ENCODE measurements at regions not wholly inside any gene's neighbourhood (a gene's known extent, or its start where the extent isn't known, plus 50 kb on each side); places are given as distances from the start of the nearest gene placed in this dataset.

DNA sequence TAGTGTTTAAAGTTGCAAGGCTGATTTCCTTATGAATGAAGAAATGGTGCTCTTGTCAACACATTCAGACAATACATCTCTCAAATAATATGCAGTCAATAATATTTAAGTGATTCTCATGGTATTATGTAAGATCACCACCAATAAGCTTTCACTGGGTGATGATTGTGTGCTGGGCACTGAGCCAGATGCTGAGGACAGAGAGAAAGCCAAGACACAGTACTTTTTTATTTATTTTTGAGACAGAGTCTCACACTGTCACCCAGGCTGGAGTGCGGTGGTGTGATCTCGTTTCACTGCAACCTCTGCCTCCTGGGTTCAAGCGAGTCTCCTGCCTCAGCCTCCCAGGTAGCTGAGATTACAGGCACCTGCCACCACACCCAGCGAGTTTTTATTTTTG lies 130.6 kb upstream of the LSM8 start:
- H3K79me2 ChIP-seq (ENCODE audit: insufficient read depth, low read length): no peaks in the 10 kb centered on the region
- no peaks in the 10 kb centered on the region for H3K9me3 ChIP-seq (ENCODE audit: insufficient read depth, low read length)
- H3K27me3 ChIP-seq (ENCODE audit: low read length): no peaks in the 10 kb centered on the region
- no peak overlapping the region for H3K4me3 ChIP-seq (ENCODE audit: insufficient read depth, low read length, poor library complexity, severe bottlenecking)
- no peaks in the 10 kb centered on the region for H3F3A ChIP-seq (ENCODE audit: insufficient read depth)
- H3K4me2 ChIP-seq (ENCODE audit: low read depth, low read length, poor library complexity, severe bottlenecking): no peak overlapping the region
- no peaks in the 10 kb centered on the region for H3K36me3 ChIP-seq (ENCODE audit: low read length)
- no peak for TF ChIP-seq EZH2phosphoT487 (conservative IDR thresholded peaks at IDR 0.05; ENCODE audit: low read length)
- TF ChIP-seq, protein P1, sequence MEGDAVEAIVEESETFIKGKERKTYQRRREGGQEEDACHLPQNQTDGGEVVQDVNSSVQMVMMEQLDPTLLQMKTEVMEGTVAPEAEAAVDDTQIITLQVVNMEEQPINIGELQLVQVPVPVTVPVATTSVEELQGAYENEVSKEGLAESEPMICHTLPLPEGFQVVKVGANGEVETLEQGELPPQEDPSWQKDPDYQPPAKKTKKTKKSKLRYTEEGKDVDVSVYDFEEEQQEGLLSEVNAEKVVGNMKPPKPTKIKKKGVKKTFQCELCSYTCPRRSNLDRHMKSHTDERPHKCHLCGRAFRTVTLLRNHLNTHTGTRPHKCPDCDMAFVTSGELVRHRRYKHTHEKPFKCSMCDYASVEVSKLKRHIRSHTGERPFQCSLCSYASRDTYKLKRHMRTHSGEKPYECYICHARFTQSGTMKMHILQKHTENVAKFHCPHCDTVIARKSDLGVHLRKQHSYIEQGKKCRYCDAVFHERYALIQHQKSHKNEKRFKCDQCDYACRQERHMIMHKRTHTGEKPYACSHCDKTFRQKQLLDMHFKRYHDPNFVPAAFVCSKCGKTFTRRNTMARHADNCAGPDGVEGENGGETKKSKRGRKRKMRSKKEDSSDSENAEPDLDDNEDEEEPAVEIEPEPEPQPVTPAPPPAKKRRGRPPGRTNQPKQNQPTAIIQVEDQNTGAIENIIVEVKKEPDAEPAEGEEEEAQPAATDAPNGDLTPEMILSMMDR (IDR thresholded peaks at IDR 0.05; ENCODE audit: insufficient read depth, low read length, poor library complexity, severe bottlenecking): no peak
- no peak overlapping the region for H3K9ac ChIP-seq (ENCODE audit: low read length)
- H3K9me2 ChIP-seq (replicated peaks; ENCODE audit: insufficient read depth, low read length): no peaks in the 10 kb centered on the region
- H4K20me1 ChIP-seq (ENCODE audit: low read depth, low read length): no peaks in the 10 kb centered on the region
- no peak overlapping the region for H2AFZ ChIP-seq (ENCODE audit: low read depth, low read length, severe bottlenecking)
- no peak overlapping the region for H3K27ac ChIP-seq (ENCODE audit: low read depth, low read length)

DNA sequence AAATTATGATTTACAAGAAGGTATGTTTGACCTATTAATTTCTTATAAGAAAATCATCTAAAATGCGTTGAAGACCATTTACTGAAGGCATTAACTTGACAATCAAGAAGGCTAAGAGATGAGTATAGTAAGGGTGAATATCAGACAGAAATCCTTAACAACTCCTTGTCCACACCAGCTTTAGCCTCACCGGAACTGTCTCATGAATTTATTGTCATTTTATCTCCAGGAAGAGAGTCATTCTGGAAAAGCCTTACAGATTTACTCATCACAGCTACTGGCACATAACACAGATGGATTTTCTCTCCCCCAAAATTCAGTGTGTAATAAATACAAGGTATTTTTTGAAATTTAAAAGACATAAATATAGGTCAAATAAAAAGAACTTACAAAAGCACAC lies 129.4 kb upstream of the LSM8 start:
- no peak overlapping the region for H3K4me2 ChIP-seq (ENCODE audit: low read depth, low read length, poor library complexity, severe bottlenecking)
- H3K9me2 ChIP-seq (replicated peaks; ENCODE audit: insufficient read depth, low read length): no peaks in the 10 kb centered on the region
- no peak overlapping the region for H3K27ac ChIP-seq (ENCODE audit: low read depth, low read length)
- no peaks in the 10 kb centered on the region for H3K79me2 ChIP-seq (ENCODE audit: insufficient read depth, low read length)
- no peaks in the 10 kb centered on the region for H3K27me3 ChIP-seq (ENCODE audit: low read length)
- H4K20me1 ChIP-seq (ENCODE audit: low read depth, low read length): no peaks in the 10 kb centered on the region
- no peaks in the 10 kb centered on the region for H3K9me3 ChIP-seq (ENCODE audit: insufficient read depth, low read length)
- no peaks in the 10 kb centered on the region for H3F3A ChIP-seq (ENCODE audit: insufficient read depth)
- no peak overlapping the region for H2AFZ ChIP-seq (ENCODE audit: low read depth, low read length, severe bottlenecking)
- H3K9ac ChIP-seq (ENCODE audit: low read length): no peak overlapping the region
- no peaks in the 10 kb centered on the region for H3K36me3 ChIP-seq (ENCODE audit: low read length)
- no peak overlapping the region for H3K4me3 ChIP-seq (ENCODE audit: insufficient read depth, low read length, poor library complexity, severe bottlenecking)
- TF ChIP-seq, protein P1 (IDR thresholded peaks at IDR 0.05; ENCODE audit: insufficient read depth, low read length, poor library complexity, severe bottlenecking): no peak
- no peak for TF ChIP-seq EZH2phosphoT487 (conservative IDR thresholded peaks at IDR 0.05; ENCODE audit: low read length)

DNA sequence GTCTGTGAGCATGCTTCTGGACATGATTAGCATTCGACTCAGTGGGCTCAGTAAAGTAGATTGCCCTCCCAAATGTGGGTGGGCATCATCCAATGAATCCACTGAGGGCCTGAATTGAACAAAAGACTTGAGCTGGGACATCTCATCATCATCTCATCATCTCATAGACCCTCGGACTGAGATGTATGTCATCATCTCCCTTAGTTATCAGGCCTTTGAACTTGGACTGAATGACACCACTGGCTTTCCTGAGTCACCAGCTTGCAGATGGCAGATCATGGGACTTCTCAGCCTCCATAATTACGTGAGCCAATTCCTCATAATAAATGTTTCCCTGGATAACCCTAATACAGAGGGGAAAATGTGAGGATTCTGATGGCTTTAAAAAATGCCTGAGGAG lies 128.3 kb upstream of the LSM8 start:
- Histone ChIP-seq H4K20me1 (ENCODE audit: low read depth, low read length) (no peaks in the 10 kb centered on the region), H3K27me3 (ENCODE audit: low read length) (no peaks in the 10 kb centered on the region), H3K27ac (ENCODE audit: low read depth, low read length) (no peak overlapping the region), H3K36me3 (ENCODE audit: low read length) (no peaks in the 10 kb centered on the region), H3K4me3 (ENCODE audit: insufficient read depth, low read length, poor library complexity, severe bottlenecking) (no peak overlapping the region), H2AFZ (ENCODE audit: low read depth, low read length, severe bottlenecking) (no peak overlapping the region), H3F3A (ENCODE audit: insufficient read depth) (no peaks in the 10 kb centered on the region), H3K9me2 (replicated peaks; ENCODE audit: insufficient read depth, low read length) (no peaks in the 10 kb centered on the region), H3K9ac (ENCODE audit: low read length) (no peak overlapping the region), H3K4me2 (ENCODE audit: low read depth, low read length, poor library complexity, severe bottlenecking) (no peak overlapping the region), H3K9me3 (ENCODE audit: insufficient read depth, low read length) (no peaks in the 10 kb centered on the region), H3K79me2 (ENCODE audit: insufficient read depth, low read length) (no peaks in the 10 kb centered on the region)
- no peak for TF ChIP-seq EZH2phosphoT487 (conservative IDR thresholded peaks at IDR 0.05; ENCODE audit: low read length)
- TF ChIP-seq, protein P1 (IDR thresholded peaks at IDR 0.05; ENCODE audit: insufficient read depth, low read length, poor library complexity, severe bottlenecking): no peak

DNA sequence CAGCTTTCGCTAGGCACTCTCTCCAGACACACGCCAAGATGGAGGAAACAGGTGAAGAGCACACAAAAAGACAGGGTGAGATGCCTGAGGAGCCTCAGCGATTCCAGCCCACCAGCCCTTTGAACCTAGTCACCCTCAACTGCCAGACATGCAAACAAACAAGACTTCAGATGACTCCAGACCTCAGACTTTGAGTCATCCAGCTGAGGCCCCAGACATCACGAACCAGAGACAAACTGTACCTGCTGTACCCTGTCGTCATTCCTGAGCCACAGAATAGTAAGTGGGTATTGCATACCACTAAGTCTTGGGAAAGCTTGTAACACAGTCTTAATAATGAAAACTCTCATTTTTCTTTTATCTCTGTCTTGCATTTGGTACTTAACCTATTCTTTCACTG lies 126.6 kb upstream of the LSM8 start:
- no peak for TF ChIP-seq EZH2phosphoT487 (conservative IDR thresholded peaks at IDR 0.05; ENCODE audit: low read length)
- TF ChIP-seq, protein P1 (IDR thresholded peaks at IDR 0.05; ENCODE audit: insufficient read depth, low read length, poor library complexity, severe bottlenecking): no peak
- Histone ChIP-seq H3F3A (ENCODE audit: insufficient read depth) (no peaks in the 10 kb centered on the region), H3K4me2 (ENCODE audit: low read depth, low read length, poor library complexity, severe bottlenecking) (no peak overlapping the region), H3K4me3 (ENCODE audit: insufficient read depth, low read length, poor library complexity, severe bottlenecking) (no peak overlapping the region), H2AFZ (ENCODE audit: low read depth, low read length, severe bottlenecking) (no peak overlapping the region), H4K20me1 (ENCODE audit: low read depth, low read length) (no peaks in the 10 kb centered on the region), H3K79me2 (ENCODE audit: insufficient read depth, low read length) (no peaks in the 10 kb centered on the region), H3K9ac (ENCODE audit: low read length) (no peak overlapping the region), H3K9me2 (replicated peaks; ENCODE audit: insufficient read depth, low read length) (no peaks in the 10 kb centered on the region), H3K27me3 (ENCODE audit: low read length) (no peaks in the 10 kb centered on the region), H3K36me3 (ENCODE audit: low read length) (no peaks in the 10 kb centered on the region), H3K9me3 (ENCODE audit: insufficient read depth, low read length) (no peaks in the 10 kb centered on the region), H3K27ac (ENCODE audit: low read depth, low read length) (no peak overlapping the region)
